ENCODE measurements at regions not wholly inside any gene's neighbourhood (a gene's known extent, or its start where the extent isn't known, plus 50 kb on each side); places are given as distances from the start of the nearest gene placed in this dataset.

DNA sequence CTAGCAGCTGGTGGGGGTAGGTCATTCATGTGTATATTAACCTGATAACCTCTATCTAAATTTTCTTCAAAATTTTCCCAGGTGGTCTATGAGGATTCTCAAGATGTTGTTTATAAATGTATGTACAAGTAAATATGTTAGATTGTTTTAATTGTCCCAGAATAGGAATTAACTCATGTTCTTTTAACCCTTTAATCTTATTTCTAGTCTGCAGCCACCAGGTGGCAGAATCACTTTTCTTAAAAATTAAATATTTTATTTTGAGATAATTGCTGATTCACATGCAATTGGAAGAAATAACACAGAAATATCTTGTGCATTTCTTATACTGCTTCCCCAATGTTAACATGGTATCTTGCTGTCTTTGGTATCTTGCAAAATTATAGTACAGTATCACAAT is 589.5 kb downstream of the ARL4A start:
- Histone ChIP-seq H4K20me1 (ENCODE audit: insufficient read depth) (no peaks in the 10 kb centered on the region), H3K9me2 (ENCODE audit: insufficient read depth) (no peaks in the 10 kb centered on the region), H3K9me3 (ENCODE audit: control insufficient read depth in 1 of 2, insufficient read depth in 1 of 2, low read depth in 1 of 2, low read length in 2 of 2) (no peaks in the 10 kb centered on the region), H3K4me3 (replicated peaks in 1 of 2; ENCODE audit: low read depth in 1 of 2, low read length in 2 of 2) (no peak overlapping the region), H2AFZ (ENCODE audit: low read depth, low read length, poor library complexity, severe bottlenecking) (peak overlapping the region; percentile 62), H3K9ac (ENCODE audit: low read length) (no peak overlapping the region), H3K79me2 (ENCODE audit: insufficient read depth, low read length) (no peaks in the 10 kb centered on the region), H3K27ac (ENCODE audit: low read depth, low read length) (no peak overlapping the region), H3K4me2 (ENCODE audit: low read length) (no peak overlapping the region), H3K4me1 (ENCODE audit: control insufficient read depth in 1 of 2, insufficient read depth in 2 of 2, low read length in 2 of 2) (no peaks in the 10 kb centered on the region), H3K36me3 (ENCODE audit: control insufficient read depth in 1 of 2, insufficient read depth in 2 of 2, low read length in 2 of 2) (no peaks in the 10 kb centered on the region), H3K27me3 (ENCODE audit: insufficient read depth, low read length) (no peaks in the 10 kb centered on the region)
- intact Hi-C loops (cut with micrococcal nuclease): no loop called here
- TF ChIP-seq, protein P1, sequence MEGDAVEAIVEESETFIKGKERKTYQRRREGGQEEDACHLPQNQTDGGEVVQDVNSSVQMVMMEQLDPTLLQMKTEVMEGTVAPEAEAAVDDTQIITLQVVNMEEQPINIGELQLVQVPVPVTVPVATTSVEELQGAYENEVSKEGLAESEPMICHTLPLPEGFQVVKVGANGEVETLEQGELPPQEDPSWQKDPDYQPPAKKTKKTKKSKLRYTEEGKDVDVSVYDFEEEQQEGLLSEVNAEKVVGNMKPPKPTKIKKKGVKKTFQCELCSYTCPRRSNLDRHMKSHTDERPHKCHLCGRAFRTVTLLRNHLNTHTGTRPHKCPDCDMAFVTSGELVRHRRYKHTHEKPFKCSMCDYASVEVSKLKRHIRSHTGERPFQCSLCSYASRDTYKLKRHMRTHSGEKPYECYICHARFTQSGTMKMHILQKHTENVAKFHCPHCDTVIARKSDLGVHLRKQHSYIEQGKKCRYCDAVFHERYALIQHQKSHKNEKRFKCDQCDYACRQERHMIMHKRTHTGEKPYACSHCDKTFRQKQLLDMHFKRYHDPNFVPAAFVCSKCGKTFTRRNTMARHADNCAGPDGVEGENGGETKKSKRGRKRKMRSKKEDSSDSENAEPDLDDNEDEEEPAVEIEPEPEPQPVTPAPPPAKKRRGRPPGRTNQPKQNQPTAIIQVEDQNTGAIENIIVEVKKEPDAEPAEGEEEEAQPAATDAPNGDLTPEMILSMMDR (IDR thresholded peaks at IDR 0.05 in 2 of 3, conservative IDR thresholded peaks at IDR 0.05 in 1 of 3; ENCODE audit: borderline replicate concordance in 1 of 3, insufficient read depth in 1 of 3, low read depth in 2 of 3, low read length in 2 of 3): peak; percentile 30 to 66 (median 32); a peak in 4 of 6 replicates
- TF ChIP-seq EZH2phosphoT487 (IDR thresholded peaks at IDR 0.05; ENCODE audit: borderline replicate concordance): no peak
- peak; percentile 35 for TF ChIP-seq RAD21 (IDR thresholded peaks at IDR 0.05; ENCODE audit: low read depth)
- POLR2A ChIA-PET: no interaction called here
- ATAC-seq: no peak; the same call in 1 of the 2 replicates
- CTCF ChIA-PET: interaction anchor here (2.8 kb wide), 1 partner anchor 1415 kb away, joined by 26 read pairs; no protein-coding TSS in a partner anchor
- no TSS peak for BruUV-seq (replicated peaks)
- RAD21 ChIA-PET (ENCODE audit: low non-redundant PET in 1 of 2, low total read pairs in 2 of 2, uncharacterized antibody in 2 of 2, unreplicated experiment in 2 of 2): interaction anchor here in 1 of 2 experiments (1.0 kb wide), 1 partner anchor 1415 kb away, joined by 3 read pairs; no protein-coding TSS in a partner anchor
- peak; percentile 6 for DNase-seq (ENCODE audit: low read depth, low spot score)

DNA sequence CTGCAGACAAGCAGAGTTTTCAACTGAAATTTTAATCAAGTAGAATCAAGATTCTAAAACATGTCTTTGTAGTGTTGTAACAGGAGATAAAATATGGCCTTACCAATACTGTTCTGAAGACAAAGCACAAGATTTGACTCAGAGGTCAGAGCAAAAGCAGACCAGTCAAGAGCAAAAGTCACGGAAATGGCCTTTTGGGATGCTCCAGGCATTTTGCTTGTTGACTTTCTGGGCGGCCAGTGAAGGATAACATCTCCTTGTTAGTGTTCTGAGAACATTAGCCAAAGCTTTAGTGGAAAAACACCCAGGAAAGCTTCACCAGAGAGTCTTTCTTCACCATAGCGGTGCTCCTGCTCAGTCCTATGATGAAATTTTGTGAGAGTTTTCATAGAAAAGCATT is 590.6 kb downstream of the ARL4A start:
- no peak for ATAC-seq
- H3K4me1 ChIP-seq (ENCODE audit: control insufficient read depth in 1 of 2, insufficient read depth in 2 of 2, low read length in 2 of 2): no peaks in the 10 kb centered on the region
- RAD21 ChIA-PET (ENCODE audit: low non-redundant PET in 1 of 2, low total read pairs in 2 of 2, uncharacterized antibody in 2 of 2, unreplicated experiment in 2 of 2): interaction anchor here (0.5 to 0.6 kb wide), 2 partner anchors 82 to 1736 kb away, joined by 3 to 4 read pairs; no protein-coding TSS in a partner anchor
- H4K20me1 ChIP-seq (ENCODE audit: insufficient read depth): no peaks in the 10 kb centered on the region
- H3K27me3 ChIP-seq (ENCODE audit: insufficient read depth, low read length): no peaks in the 10 kb centered on the region
- H3K36me3 ChIP-seq (ENCODE audit: control insufficient read depth in 1 of 2, insufficient read depth in 2 of 2, low read length in 2 of 2): no peaks in the 10 kb centered on the region
- DNase-seq (ENCODE audit: low read depth, low spot score): no peak
- no TSS peak for BruUV-seq (replicated peaks)
- H3K27ac ChIP-seq (ENCODE audit: low read depth, low read length): no peak overlapping the region
- H3K79me2 ChIP-seq (ENCODE audit: insufficient read depth, low read length): no peaks in the 10 kb centered on the region
- CTCF ChIA-PET: interaction anchor here (0.6 to 6.1 kb wide), 4 partner anchors 592 to 1414 kb away, joined by 3 to 154 read pairs (median 4); no protein-coding TSS in a partner anchor
- no peaks in the 10 kb centered on the region for H3K9me2 ChIP-seq (ENCODE audit: insufficient read depth)
- POLR2A ChIA-PET: no interaction called here
- no peak overlapping the region for H3K4me2 ChIP-seq (ENCODE audit: low read length)
- H2AFZ ChIP-seq (ENCODE audit: low read depth, low read length, poor library complexity, severe bottlenecking): no peak overlapping the region
- H3K9ac ChIP-seq (ENCODE audit: low read length): no peak overlapping the region
- H3K9me3 ChIP-seq (ENCODE audit: control insufficient read depth in 1 of 2, insufficient read depth in 1 of 2, low read depth in 1 of 2, low read length in 2 of 2): no peaks in the 10 kb centered on the region
- intact Hi-C loops (cut with micrococcal nuclease): no loop called here
- no peak overlapping the region for H3K4me3 ChIP-seq (replicated peaks in 1 of 2; ENCODE audit: low read depth in 1 of 2, low read length in 2 of 2)
- TF ChIP-seq JUND (IDR thresholded peaks at IDR 0.05): no peak
- TF ChIP-seq EGR1 (IDR thresholded peaks at IDR 0.05; ENCODE audit: low read depth): no peak
- no peak for TF ChIP-seq POLR2AphosphoS5 (IDR thresholded peaks at IDR 0.05; ENCODE audit: low read depth, low read length)
- TF ChIP-seq, protein P2, sequence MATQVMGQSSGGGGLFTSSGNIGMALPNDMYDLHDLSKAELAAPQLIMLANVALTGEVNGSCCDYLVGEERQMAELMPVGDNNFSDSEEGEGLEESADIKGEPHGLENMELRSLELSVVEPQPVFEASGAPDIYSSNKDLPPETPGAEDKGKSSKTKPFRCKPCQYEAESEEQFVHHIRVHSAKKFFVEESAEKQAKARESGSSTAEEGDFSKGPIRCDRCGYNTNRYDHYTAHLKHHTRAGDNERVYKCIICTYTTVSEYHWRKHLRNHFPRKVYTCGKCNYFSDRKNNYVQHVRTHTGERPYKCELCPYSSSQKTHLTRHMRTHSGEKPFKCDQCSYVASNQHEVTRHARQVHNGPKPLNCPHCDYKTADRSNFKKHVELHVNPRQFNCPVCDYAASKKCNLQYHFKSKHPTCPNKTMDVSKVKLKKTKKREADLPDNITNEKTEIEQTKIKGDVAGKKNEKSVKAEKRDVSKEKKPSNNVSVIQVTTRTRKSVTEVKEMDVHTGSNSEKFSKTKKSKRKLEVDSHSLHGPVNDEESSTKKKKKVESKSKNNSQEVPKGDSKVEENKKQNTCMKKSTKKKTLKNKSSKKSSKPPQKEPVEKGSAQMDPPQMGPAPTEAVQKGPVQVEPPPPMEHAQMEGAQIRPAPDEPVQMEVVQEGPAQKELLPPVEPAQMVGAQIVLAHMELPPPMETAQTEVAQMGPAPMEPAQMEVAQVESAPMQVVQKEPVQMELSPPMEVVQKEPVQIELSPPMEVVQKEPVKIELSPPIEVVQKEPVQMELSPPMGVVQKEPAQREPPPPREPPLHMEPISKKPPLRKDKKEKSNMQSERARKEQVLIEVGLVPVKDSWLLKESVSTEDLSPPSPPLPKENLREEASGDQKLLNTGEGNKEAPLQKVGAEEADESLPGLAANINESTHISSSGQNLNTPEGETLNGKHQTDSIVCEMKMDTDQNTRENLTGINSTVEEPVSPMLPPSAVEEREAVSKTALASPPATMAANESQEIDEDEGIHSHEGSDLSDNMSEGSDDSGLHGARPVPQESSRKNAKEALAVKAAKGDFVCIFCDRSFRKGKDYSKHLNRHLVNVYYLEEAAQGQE (IDR thresholded peaks at IDR 0.05; ENCODE audit: low read depth): no peak
- TF ChIP-seq EZH2 (IDR thresholded peaks at IDR 0.05): no peak
- no peak for TF ChIP-seq ZNF274 (IDR thresholded peaks at IDR 0.05; ENCODE audit: low read depth, low read length)
- no peak for TF ChIP-seq RAD21 (IDR thresholded peaks at IDR 0.05; ENCODE audit: low read depth)
- no peak for TF ChIP-seq SRF (IDR thresholded peaks at IDR 0.05; ENCODE audit: low read depth)
- no peak for TF ChIP-seq CBX3 (IDR thresholded peaks at IDR 0.05; ENCODE audit: low read depth)
- TF ChIP-seq EZH2phosphoT487 (IDR thresholded peaks at IDR 0.05; ENCODE audit: borderline replicate concordance): no peak
- TF ChIP-seq FOSL1 (IDR thresholded peaks at IDR 0.05; ENCODE audit: low read depth): no peak
- TF ChIP-seq, protein P3, sequence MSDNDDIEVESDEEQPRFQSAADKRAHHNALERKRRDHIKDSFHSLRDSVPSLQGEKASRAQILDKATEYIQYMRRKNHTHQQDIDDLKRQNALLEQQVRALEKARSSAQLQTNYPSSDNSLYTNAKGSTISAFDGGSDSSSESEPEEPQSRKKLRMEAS (IDR thresholded peaks at IDR 0.05): no peak

Data from HCT116 (cell line).